Loucy (cell line): ENCODE measurements at regions not wholly inside any gene's neighbourhood (a gene's known extent, or its start where the extent isn't known, plus 50 kb on each side); places are given as distances from the start of the nearest gene placed in this dataset.

Source experiments
- EZH2phosphoT487 ChIP-seq: fragments of 200-600 bp; IDR thresholded peaks from 2 replicates; pipeline ENCODE4 v1.6.1; 2018; ENCODE audit warnings: antibody characterized with exemption, mild to moderate bottlenecking, moderate library complexity, borderline replicate concordance
- TF ChIP-seq, protein P1 (sequence below): fragments of 200-600 bp; sonication (generic); conservative IDR thresholded peaks from 2 replicates; pipeline ENCODE4 v1.5.1; 2014; ENCODE audit warnings: mild to moderate bottlenecking, antibody characterized with exemption, low read length

DNA sequence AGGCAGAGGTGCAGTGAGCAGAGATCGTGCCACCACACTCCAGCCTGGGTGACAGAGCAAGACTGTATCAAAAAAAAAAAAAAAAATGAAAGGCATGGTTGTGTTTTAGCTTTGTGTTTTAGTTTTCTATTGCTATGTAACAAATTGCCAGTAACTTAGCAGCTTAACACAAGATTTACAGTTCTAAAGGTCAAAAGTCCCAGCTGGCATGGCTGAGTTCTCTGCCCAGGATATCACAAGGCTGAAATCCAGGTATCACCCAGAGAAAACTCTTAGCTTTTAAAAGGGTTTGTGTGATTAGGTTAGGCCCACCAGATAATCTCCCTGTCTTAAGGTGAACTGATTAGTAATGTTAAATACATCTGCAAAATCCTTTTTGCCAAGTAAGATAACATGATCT lies 107.7 kb upstream of the YPEL5 start:
- TF ChIP-seq, protein P1, sequence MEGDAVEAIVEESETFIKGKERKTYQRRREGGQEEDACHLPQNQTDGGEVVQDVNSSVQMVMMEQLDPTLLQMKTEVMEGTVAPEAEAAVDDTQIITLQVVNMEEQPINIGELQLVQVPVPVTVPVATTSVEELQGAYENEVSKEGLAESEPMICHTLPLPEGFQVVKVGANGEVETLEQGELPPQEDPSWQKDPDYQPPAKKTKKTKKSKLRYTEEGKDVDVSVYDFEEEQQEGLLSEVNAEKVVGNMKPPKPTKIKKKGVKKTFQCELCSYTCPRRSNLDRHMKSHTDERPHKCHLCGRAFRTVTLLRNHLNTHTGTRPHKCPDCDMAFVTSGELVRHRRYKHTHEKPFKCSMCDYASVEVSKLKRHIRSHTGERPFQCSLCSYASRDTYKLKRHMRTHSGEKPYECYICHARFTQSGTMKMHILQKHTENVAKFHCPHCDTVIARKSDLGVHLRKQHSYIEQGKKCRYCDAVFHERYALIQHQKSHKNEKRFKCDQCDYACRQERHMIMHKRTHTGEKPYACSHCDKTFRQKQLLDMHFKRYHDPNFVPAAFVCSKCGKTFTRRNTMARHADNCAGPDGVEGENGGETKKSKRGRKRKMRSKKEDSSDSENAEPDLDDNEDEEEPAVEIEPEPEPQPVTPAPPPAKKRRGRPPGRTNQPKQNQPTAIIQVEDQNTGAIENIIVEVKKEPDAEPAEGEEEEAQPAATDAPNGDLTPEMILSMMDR = no peak
- no peak for TF ChIP-seq EZH2phosphoT487
